Lung (tissue), 11 donors: ENCODE measurements at regions not wholly inside any gene's neighbourhood (a gene's known extent, or its start where the extent isn't known, plus 50 kb on each side); places are given as distances from the start of the nearest gene placed in this dataset.

ENCODE experiments used
- ATAC-seq: fragments of 200-7000 bp; cut with Tn5 transposase; one replicate; pipeline ENCODE4 v1.9.1; 2020; ENCODE audit warnings: moderate number of reproducible peaks; ENCODE audit not compliant: insufficient read depth, low FRiP score
- DNase-seq, 3 donors: peaks; one replicate each; pipeline ENCODE4 v3.0.0-alpha.2; 2013 to 2017
- H3K27ac ChIP-seq, 2 donors: one replicate each; pipeline ENCODE4 v1.5.1; 2013; ENCODE audit warnings: mild to moderate bottlenecking in 2 of 2, moderate library complexity in 2 of 2, control low read depth in 1 of 2, inconsistent platforms in 1 of 2, low read depth in 1 of 2, low read length in 1 of 2
- H3K27me3 ChIP-seq, 3 donors: one replicate each; pipeline ENCODE4 v1.5.1; 2013; ENCODE audit warnings: low read length in 2 of 3; ENCODE audit not compliant: control insufficient read depth in 3 of 3, insufficient read depth in 3 of 3
- H3K36me3 ChIP-seq, 4 donors: one replicate each; pipeline ENCODE4 v1.5.1; 2013; ENCODE audit warnings: low read length in 4 of 4, mild to moderate bottlenecking in 1 of 4, moderate library complexity in 1 of 4; ENCODE audit not compliant: control insufficient read depth in 4 of 4, insufficient read depth in 4 of 4
- H3K4me1 ChIP-seq, 5 donors: one replicate each; pipeline ENCODE4 v1.5.1; 2013; ENCODE audit warnings: low read length in 5 of 5, mild to moderate bottlenecking in 2 of 5, moderate library complexity in 1 of 5; ENCODE audit not compliant: control insufficient read depth in 5 of 5, insufficient read depth in 5 of 5
- H3K4me3 ChIP-seq: one replicate; pipeline ENCODE4 v1.5.1; 2013; ENCODE audit warnings: mild to moderate bottlenecking, control low read depth, moderate library complexity
- H3K9ac ChIP-seq, 2 donors: one replicate each; pipeline ENCODE4 v1.5.1; 2013; ENCODE audit warnings: low read length in 2 of 2, control low read depth in 1 of 2; ENCODE audit not compliant: insufficient read depth in 1 of 2
- H3K9me3 ChIP-seq, 4 donors: one replicate each; pipeline ENCODE4 v1.5.1; 2013; ENCODE audit warnings: low read length in 3 of 4, mild to moderate bottlenecking in 1 of 4, moderate library complexity in 1 of 4; ENCODE audit not compliant: control insufficient read depth in 4 of 4, insufficient read depth in 3 of 4
- CTCF ChIP-seq: IDR thresholded peaks from 2 replicates; pipeline ENCODE4 v1.5.1; 2012; ENCODE audit warnings: mild to moderate bottlenecking; ENCODE audit errors: control extremely low read depth, extremely low read depth
- WGBS, 2 donors: extraction: QIAGEN DNeasy Blood & Tissue Kit; methylation state at CpG; one replicate each; pipeline ENCODE4 v1.1.7; 2013; 5-methylcytosine and 5-hydroxymethylcytosine counted together
- donor health status: control.
- donor health status: control.
- donor health status: Bipolar disorder and iron deficiency.
- donor health status: healthy.
- donor health status: DM: yes; HTN: yes; CAD: no.

- Histone ChIP-seq H3K27ac (no peak overlapping the region), H3K4me1 (peaks cover 0 to 10% (median 3%) of the 10 kb centered on the region in 5 donors), H3K4me3 (no peak overlapping the region), H3K9ac (peak overlapping the region in 1 of 2 donors; percentile 32), H3K36me3 (no peaks in the 10 kb centered on the region), H3K27me3 (no peaks in the 10 kb centered on the region), H3K9me3 (no peaks in the 10 kb centered on the region)
- 62% methylated on average over 14 to 15 of the region's 15 CpGs for WGBS, 2 donors
- no peak for TF ChIP-seq CTCF
- DNase-seq (no peak), ATAC-seq (no peak)
Measured at GRCh38 chr13:26475176-26476110, 82.0 kb upstream of the WASF3 start.

- Histone ChIP-seq H3K27ac (peak overlapping the region in 1 of 2 donors; percentile 65), H3K4me3 (no peak overlapping the region), H3K27me3 (no peaks in the 10 kb centered on the region), H3K36me3 (no peaks in the 10 kb centered on the region), H3K4me1 (peaks cover 0 to 10% (median 3%) of the 10 kb centered on the region in 5 donors), H3K9me3 (no peaks in the 10 kb centered on the region), H3K9ac (peak overlapping the region in 1 of 2 donors; percentile 68)
- ATAC-seq (no peak), DNase-seq (peak; percentile 33 to 56 (median 51))
- WGBS, 2 donors: 9 to 17% methylated on average over 15 to 20 of the region's 20 CpGs
- no peak for TF ChIP-seq CTCF
Measured at GRCh38 chr13:26476111-26476781, 81.2 kb upstream of the WASF3 start.

GRCh38 chr13:26476782-26477142, 80.7 kb upstream of the WASF3 start:
- H3K36me3 ChIP-seq: no peaks in the 10 kb centered on the region
- no peak for ATAC-seq
- H3K9me3 ChIP-seq: no peaks in the 10 kb centered on the region
- WGBS, 2 donors: 49 to 53% methylated on average over 3 of the region's 3 CpGs
- H3K9ac ChIP-seq: peak overlapping the region in 1 of 2 donors; percentile 68
- H3K4me3 ChIP-seq: no peak overlapping the region
- H3K27me3 ChIP-seq: no peaks in the 10 kb centered on the region
- peaks cover 0 to 10% (median 3%) of the 10 kb centered on the region in 5 donors for H3K4me1 ChIP-seq
- no peak for TF ChIP-seq CTCF
- DNase-seq: peak in 2 of 3 donors; percentile 29 to 30
- H3K27ac ChIP-seq: peak overlapping the region in 1 of 2 donors; percentile 65
